Neural progenitor cell (in vitro differentiated cells): ENCODE measurements at regions not wholly inside any gene's neighbourhood (a gene's known extent, or its start where the extent isn't known, plus 50 kb on each side); places are given as distances from the start of the nearest gene placed in this dataset.

ENCODE experiments used
- DNase-seq: peaks from one replicate; pipeline ENCODE4 v3.0.0-alpha.2; 2016; ENCODE audit warnings: low spot score
- H2AFZ ChIP-seq: fragments of 200-600 bp; sonication (generic); replicated peaks from 2 replicates; pipeline ENCODE4 v1.6.1; 2016; ENCODE audit warnings: antibody characterized with exemption
- H3F3A ChIP-seq: fragments of 200-600 bp; sonication (generic); 2 replicates; pipeline ENCODE4 v1.6.1; 2016; ENCODE audit warnings: antibody characterized with exemption, low read depth
- H3K27ac ChIP-seq: fragments of 200-600 bp; sonication (generic); 2 replicates; pipeline ENCODE4 v1.5.1; 2016; ENCODE audit warnings: mild to moderate bottlenecking
- H3K27me3 ChIP-seq: fragments of 200-600 bp; sonication (generic); 2 replicates; pipeline ENCODE4 v1.6.1; 2016; ENCODE audit warnings: mild to moderate bottlenecking, moderate library complexity
- H3K36me3 ChIP-seq: fragments of 200-600 bp; sonication (generic); 2 replicates; pipeline ENCODE4 v1.5.1; 2016
- H3K4me1 ChIP-seq: fragments of 200-600 bp; sonication (generic); 2 replicates; pipeline ENCODE4 v1.6.1; 2016; ENCODE audit warnings: mixed run types
- H3K4me2 ChIP-seq: fragments of 200-600 bp; sonication (generic); 2 replicates; pipeline ENCODE4 v1.6.1; 2016
- H3K4me3 ChIP-seq: fragments of 200-600 bp; sonication (generic); 2 replicates; pipeline ENCODE4 v1.5.1; 2016
- H3K79me2 ChIP-seq: fragments of 200-600 bp; sonication (generic); 2 replicates; pipeline ENCODE4 v1.6.1; 2016; ENCODE audit warnings: low read depth
- H3K9ac ChIP-seq: fragments of 200-600 bp; sonication (generic); 2 replicates; pipeline ENCODE4 v1.6.1; 2016
- H3K9me3 ChIP-seq: fragments of 200-600 bp; sonication (generic); 2 replicates; pipeline ENCODE4 v1.5.1; 2016; ENCODE audit warnings: low read depth
- H4K20me1 ChIP-seq: fragments of 200-600 bp; sonication (generic); 2 replicates; pipeline ENCODE4 v1.6.1; 2016; ENCODE audit warnings: low read depth
- H3K27ac Mint-ChIP-seq: 3 replicates; pipeline ENCODE4 v1.8.0; 2021; ENCODE audit warnings: mixed read lengths
- H3K27me3 Mint-ChIP-seq: 2 replicates; pipeline ENCODE4 v1.8.0; 2022; ENCODE audit warnings: low read depth, mild to moderate bottlenecking, inconsistent platforms, moderate library complexity, mixed read lengths; ENCODE audit not compliant: insufficient read depth
- H3K36me3 Mint-ChIP-seq: 3 replicates; pipeline ENCODE4 v1.8.0; 2021; ENCODE audit warnings: mixed read lengths
- H3K4me1 Mint-ChIP-seq: 3 replicates; pipeline ENCODE4 v1.8.0; 2021; ENCODE audit warnings: mixed read lengths
- H3K4me3 Mint-ChIP-seq: 3 replicates; pipeline ENCODE4 v1.8.0; 2021; ENCODE audit warnings: mild to moderate bottlenecking, moderate library complexity, mixed read lengths
- H3K9me3 Mint-ChIP-seq: 3 replicates; pipeline ENCODE4 v1.8.0; 2020; ENCODE audit warnings: mixed read lengths
- CTCF ChIP-seq: fragments of 200-600 bp; sonication (generic); IDR thresholded peaks from 2 replicates; pipeline ENCODE4 v1.5.1; 2017; ENCODE audit warnings: antibody characterized with exemption, mild to moderate bottlenecking
- EZH2 ChIP-seq: fragments of 200-600 bp; sonication (generic); IDR thresholded peaks from 2 replicates; pipeline ENCODE4 v1.6.1; 2017; ENCODE audit warnings: antibody characterized with exemption, mild to moderate bottlenecking, moderate library complexity
- EZH2phosphoT487 ChIP-seq: fragments of 200-600 bp; sonication (generic); IDR thresholded peaks from 2 replicates; pipeline ENCODE4 v1.6.1; 2017; ENCODE audit warnings: antibody characterized with exemption

GRCh38 chr10:113225364-113225763, 275.3 kb downstream of the TCF7L2 start:
- no peak overlapping the region for H3K27ac Mint-ChIP-seq
- H3F3A ChIP-seq: no peaks in the 10 kb centered on the region
- H4K20me1 ChIP-seq: no peaks in the 10 kb centered on the region
- peaks cover 4% of the 10 kb centered on the region for H3K4me1 ChIP-seq
- no peaks in the 10 kb centered on the region for H3K79me2 ChIP-seq
- no peak for DNase-seq
- no peaks in the 10 kb centered on the region for H3K9me3 ChIP-seq
- no peaks in the 10 kb centered on the region for H3K27me3 Mint-ChIP-seq
- no peak overlapping the region for H3K27ac ChIP-seq
- no peak for TF ChIP-seq EZH2
- no peak for TF ChIP-seq CTCF
- H3K9ac ChIP-seq: no peak overlapping the region
- no peaks in the 10 kb centered on the region for H3K36me3 Mint-ChIP-seq
- H3K4me3 Mint-ChIP-seq: no peak overlapping the region
- no peak overlapping the region for H3K4me3 ChIP-seq
- no peaks in the 10 kb centered on the region for H3K36me3 ChIP-seq
- H3K4me1 Mint-ChIP-seq: peaks cover 3% of the 10 kb centered on the region
- no peaks in the 10 kb centered on the region for H3K27me3 ChIP-seq
- H3K9me3 Mint-ChIP-seq: no peaks in the 10 kb centered on the region
- no peak overlapping the region for H3K4me2 ChIP-seq
- H2AFZ ChIP-seq: no peak overlapping the region

GRCh38 chr10:113225903-113226302, 275.9 kb downstream of the TCF7L2 start:
- DNase-seq: no peak
- H3K9me3 ChIP-seq: no peaks in the 10 kb centered on the region
- no peaks in the 10 kb centered on the region for H3K79me2 ChIP-seq
- no peak overlapping the region for H3K27ac Mint-ChIP-seq
- peaks cover 3% of the 10 kb centered on the region for H3K4me1 Mint-ChIP-seq
- H3K27ac ChIP-seq: no peak overlapping the region
- no peaks in the 10 kb centered on the region for H3K27me3 Mint-ChIP-seq
- H3K9me3 Mint-ChIP-seq: no peaks in the 10 kb centered on the region
- no peak overlapping the region for H3K4me3 ChIP-seq
- H3K4me2 ChIP-seq: no peak overlapping the region
- H3K36me3 ChIP-seq: no peaks in the 10 kb centered on the region
- TF ChIP-seq EZH2phosphoT487: no peak
- TF ChIP-seq EZH2: no peak
- TF ChIP-seq CTCF: no peak
- no peaks in the 10 kb centered on the region for H3K36me3 Mint-ChIP-seq
- H3K4me1 ChIP-seq: peaks cover 4% of the 10 kb centered on the region
- no peaks in the 10 kb centered on the region for H3F3A ChIP-seq
- no peaks in the 10 kb centered on the region for H4K20me1 ChIP-seq
- H3K27me3 ChIP-seq: no peaks in the 10 kb centered on the region
- H3K4me3 Mint-ChIP-seq: no peak overlapping the region
- H3K9ac ChIP-seq: no peak overlapping the region
- H2AFZ ChIP-seq: no peak overlapping the region

GRCh38 chr10:113226399-113226798, 276.4 kb downstream of the TCF7L2 start:
- Histone ChIP-seq H3K4me3 (no peak overlapping the region), H4K20me1 (no peaks in the 10 kb centered on the region), H3K9ac (no peak overlapping the region), H3K27ac (no peak overlapping the region), H3K4me1 (peaks cover 4% of the 10 kb centered on the region), H3K36me3 (no peaks in the 10 kb centered on the region), H3K79me2 (no peaks in the 10 kb centered on the region), H3K27me3 (no peaks in the 10 kb centered on the region), H3K9me3 (no peaks in the 10 kb centered on the region), H3K4me2 (no peak overlapping the region), H3F3A (no peaks in the 10 kb centered on the region), H2AFZ (no peak overlapping the region)
- no peaks in the 10 kb centered on the region for H3K9me3 Mint-ChIP-seq
- TF ChIP-seq EZH2: no peak
- TF ChIP-seq CTCF: no peak
- no peak for TF ChIP-seq EZH2phosphoT487
- DNase-seq: no peak
- no peak overlapping the region for H3K4me3 Mint-ChIP-seq
- peaks cover 7% of the 10 kb centered on the region for H3K4me1 Mint-ChIP-seq
- H3K27ac Mint-ChIP-seq: no peak overlapping the region
- no peaks in the 10 kb centered on the region for H3K36me3 Mint-ChIP-seq
- no peaks in the 10 kb centered on the region for H3K27me3 Mint-ChIP-seq
